ENCODE measurements at regions not wholly inside any gene's neighbourhood (a gene's known extent, or its start where the extent isn't known, plus 50 kb on each side); places are given as distances from the start of the nearest gene placed in this dataset.

DNA sequence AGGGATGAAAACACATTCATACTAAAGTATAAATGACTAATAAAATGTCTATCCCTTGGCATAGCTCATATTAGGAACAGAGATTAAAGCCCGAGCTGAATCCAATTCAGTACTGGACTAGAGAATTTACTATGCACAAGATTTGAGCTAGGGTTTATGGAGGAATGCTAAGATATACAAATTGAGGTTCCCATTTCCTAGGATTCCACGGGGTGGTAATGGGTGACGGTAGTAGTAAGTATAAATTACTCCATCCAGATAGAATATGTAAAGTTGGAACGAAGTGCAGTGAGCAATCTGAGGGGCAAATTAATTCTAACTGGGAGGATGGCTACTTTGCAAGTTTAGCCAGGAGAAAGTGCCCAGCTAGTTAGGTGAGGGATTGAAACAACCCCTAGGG lies 156.5 kb downstream of the GAS1 start:
- no peaks in the 10 kb centered on the region for H3K9me3 ChIP-seq (ENCODE audit: low read length)
- no peak for FAIRE-seq
- DNase-seq (ENCODE audit: low spot score): no peak
- H3K79me2 ChIP-seq (ENCODE audit: insufficient read depth, low read length): no peaks in the 10 kb centered on the region
- in situ Hi-C loops (cut with HindIII; ENCODE audit: extremely low pct_ligation_motif_present, low pct_unique_long_range_greater_than_20kb) (no loop called here), intact Hi-C loops (cut with micrococcal nuclease; ENCODE audit: unreplicated experiment) (no loop called here)
- H3K4me3 ChIP-seq (replicated peaks in 1 of 3; ENCODE audit: insufficient read depth in 1 of 3, low read depth in 2 of 3, low read length in 3 of 3): no peak overlapping the region
- H3K36me3 ChIP-seq (replicated peaks in 1 of 2; ENCODE audit: control insufficient read depth in 1 of 2, insufficient read depth in 2 of 2, low read length in 2 of 2): no peaks in the 10 kb centered on the region
- CTCF ChIA-PET (ENCODE audit: low intra/inter-chr PET ratio, low total read pairs): no interaction called here
- H4K20me1 ChIP-seq (ENCODE audit: insufficient read depth, low read length): no peaks in the 10 kb centered on the region
- no peak for ATAC-seq
- POLR2A ChIA-PET: no interaction called here
- H3K4me2 ChIP-seq (ENCODE audit: low read depth, low read length): no peak overlapping the region
- H3K9ac ChIP-seq (ENCODE audit: insufficient read depth, low read depth, low read length): no peak overlapping the region
- H3K27ac ChIP-seq (ENCODE audit: extremely low read length, insufficient read depth, low read length): no peak overlapping the region
- no peak overlapping the region for H2AFZ ChIP-seq (ENCODE audit: low read length)
- WGBS (ENCODE audit: low lambda C conversion rate): 2% methylated on average over 4 of the region's 4 CpGs
- H3K27me3 ChIP-seq (ENCODE audit: control insufficient read depth in 1 of 2, insufficient read depth in 2 of 2, low read length in 2 of 2): no peaks in the 10 kb centered on the region; a peak in 1 of 5 replicates
- no TSS peak for BruUV-seq (replicated peaks)
- no peaks in the 10 kb centered on the region for H3K4me1 ChIP-seq (ENCODE audit: insufficient read depth, low read length)
- TF ChIP-seq, protein P1, sequence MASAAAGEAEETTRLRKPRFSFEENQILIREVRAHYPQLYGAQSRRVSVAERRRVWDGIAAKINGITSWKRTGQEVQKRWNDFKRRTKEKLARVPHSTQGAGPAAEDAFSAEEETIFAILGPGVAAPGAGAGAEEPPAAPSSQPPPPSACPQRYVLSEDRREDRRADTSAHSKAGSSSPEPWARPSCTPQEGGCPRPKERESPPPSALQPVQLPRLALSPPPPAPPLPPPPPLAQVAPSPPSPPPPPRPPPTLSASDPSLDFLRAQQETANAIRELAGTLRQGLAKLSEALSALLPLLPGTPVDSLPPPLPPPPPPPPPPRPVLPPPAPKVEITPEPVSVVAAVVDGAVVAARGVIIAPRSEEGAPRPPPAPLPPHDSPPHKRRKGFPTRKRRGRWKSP (CRISPR knock-in tag; IDR thresholded peaks at IDR 0.05): no peak
- TF ChIP-seq, protein P2, sequence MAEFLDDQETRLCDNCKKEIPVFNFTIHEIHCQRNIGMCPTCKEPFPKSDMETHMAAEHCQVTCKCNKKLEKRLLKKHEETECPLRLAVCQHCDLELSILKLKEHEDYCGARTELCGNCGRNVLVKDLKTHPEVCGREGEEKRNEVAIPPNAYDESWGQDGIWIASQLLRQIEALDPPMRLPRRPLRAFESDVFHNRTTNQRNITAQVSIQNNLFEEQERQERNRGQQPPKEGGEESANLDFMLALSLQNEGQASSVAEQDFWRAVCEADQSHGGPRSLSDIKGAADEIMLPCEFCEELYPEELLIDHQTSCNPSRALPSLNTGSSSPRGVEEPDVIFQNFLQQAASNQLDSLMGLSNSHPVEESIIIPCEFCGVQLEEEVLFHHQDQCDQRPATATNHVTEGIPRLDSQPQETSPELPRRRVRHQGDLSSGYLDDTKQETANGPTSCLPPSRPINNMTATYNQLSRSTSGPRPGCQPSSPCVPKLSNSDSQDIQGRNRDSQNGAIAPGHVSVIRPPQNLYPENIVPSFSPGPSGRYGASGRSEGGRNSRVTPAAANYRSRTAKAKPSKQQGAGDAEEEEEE (CRISPR knock-in tag; IDR thresholded peaks at IDR 0.05; ENCODE audit: borderline replicate concordance): no peak
- TF ChIP-seq ZNF709 (CRISPR knock-in tag; IDR thresholded peaks at IDR 0.05) (no peak), ZNF75D (CRISPR knock-in tag; IDR thresholded peaks at IDR 0.05; ENCODE audit: borderline replicate concordance) (no peak), JDP2 (CRISPR knock-in tag; IDR thresholded peaks at IDR 0.05; ENCODE audit: borderline replicate concordance) (no peak), HNRNPL (IDR thresholded peaks at IDR 0.05; ENCODE audit: low read depth, low read length) (no peak), HDAC1 (CRISPR knock-in tag; IDR thresholded peaks at IDR 0.05) (no peak), JARID2 (CRISPR knock-in tag; IDR thresholded peaks at IDR 0.05; ENCODE audit: insufficient replicate concordance) (no peak), CCAR2 (optimal IDR thresholded peaks at IDR 0.05; ENCODE audit: low read depth, low read length) (no peak), THAP11 (CRISPR knock-in tag; IDR thresholded peaks at IDR 0.05) (no peak), ZNF724P (CRISPR knock-in tag; IDR thresholded peaks at IDR 0.05; ENCODE audit: borderline replicate concordance) (no peak), ISX (CRISPR knock-in tag; conservative IDR thresholded peaks at IDR 0.05) (no peak)
- TF ChIP-seq, protein P3, sequence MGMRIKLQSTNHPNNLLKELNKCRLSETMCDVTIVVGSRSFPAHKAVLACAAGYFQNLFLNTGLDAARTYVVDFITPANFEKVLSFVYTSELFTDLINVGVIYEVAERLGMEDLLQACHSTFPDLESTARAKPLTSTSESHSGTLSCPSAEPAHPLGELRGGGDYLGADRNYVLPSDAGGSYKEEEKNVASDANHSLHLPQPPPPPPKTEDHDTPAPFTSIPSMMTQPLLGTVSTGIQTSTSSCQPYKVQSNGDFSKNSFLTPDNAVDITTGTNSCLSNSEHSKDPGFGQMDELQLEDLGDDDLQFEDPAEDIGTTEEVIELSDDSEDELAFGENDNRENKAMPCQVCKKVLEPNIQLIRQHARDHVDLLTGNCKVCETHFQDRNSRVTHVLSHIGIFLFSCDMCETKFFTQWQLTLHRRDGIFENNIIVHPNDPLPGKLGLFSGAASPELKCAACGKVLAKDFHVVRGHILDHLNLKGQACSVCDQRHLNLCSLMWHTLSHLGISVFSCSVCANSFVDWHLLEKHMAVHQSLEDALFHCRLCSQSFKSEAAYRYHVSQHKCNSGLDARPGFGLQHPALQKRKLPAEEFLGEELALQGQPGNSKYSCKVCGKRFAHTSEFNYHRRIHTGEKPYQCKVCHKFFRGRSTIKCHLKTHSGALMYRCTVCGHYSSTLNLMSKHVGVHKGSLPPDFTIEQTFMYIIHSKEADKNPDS (CRISPR knock-in tag; IDR thresholded peaks at IDR 0.05): no peak
- TF ChIP-seq, protein P4, sequence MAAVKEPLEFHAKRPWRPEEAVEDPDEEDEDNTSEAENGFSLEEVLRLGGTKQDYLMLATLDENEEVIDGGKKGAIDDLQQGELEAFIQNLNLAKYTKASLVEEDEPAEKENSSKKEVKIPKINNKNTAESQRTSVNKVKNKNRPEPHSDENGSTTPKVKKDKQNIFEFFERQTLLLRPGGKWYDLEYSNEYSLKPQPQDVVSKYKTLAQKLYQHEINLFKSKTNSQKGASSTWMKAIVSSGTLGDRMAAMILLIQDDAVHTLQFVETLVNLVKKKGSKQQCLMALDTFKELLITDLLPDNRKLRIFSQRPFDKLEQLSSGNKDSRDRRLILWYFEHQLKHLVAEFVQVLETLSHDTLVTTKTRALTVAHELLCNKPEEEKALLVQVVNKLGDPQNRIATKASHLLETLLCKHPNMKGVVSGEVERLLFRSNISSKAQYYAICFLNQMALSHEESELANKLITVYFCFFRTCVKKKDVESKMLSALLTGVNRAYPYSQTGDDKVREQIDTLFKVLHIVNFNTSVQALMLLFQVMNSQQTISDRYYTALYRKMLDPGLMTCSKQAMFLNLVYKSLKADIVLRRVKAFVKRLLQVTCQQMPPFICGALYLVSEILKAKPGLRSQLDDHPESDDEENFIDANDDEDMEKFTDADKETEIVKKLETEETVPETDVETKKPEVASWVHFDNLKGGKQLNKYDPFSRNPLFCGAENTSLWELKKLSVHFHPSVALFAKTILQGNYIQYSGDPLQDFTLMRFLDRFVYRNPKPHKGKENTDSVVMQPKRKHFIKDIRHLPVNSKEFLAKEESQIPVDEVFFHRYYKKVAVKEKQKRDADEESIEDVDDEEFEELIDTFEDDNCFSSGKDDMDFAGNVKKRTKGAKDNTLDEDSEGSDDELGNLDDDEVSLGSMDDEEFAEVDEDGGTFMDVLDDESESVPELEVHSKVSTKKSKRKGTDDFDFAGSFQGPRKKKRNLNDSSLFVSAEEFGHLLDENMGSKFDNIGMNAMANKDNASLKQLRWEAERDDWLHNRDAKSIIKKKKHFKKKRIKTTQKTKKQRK (IDR thresholded peaks at IDR 0.05; ENCODE audit: low read length): no peak

All from HepG2 (cell line).